GM19239 (cell line): ENCODE measurements at regions not wholly inside any gene's neighbourhood (a gene's known extent, or its start where the extent isn't known, plus 50 kb on each side); places are given as distances from the start of the nearest gene placed in this dataset.

ENCODE experiments used
- DNase-seq: peaks from one replicate; pipeline ENCODE4 v3.0.0; 2011; ENCODE audit warnings: low spot score; ENCODE audit not compliant: insufficient read length
- FAIRE-seq: peaks from 2 replicates; lab custom pipeline; 2011; peaks lifted over from hg19 to GRCh38; lab: Jason Lieb, UNC

DNA sequence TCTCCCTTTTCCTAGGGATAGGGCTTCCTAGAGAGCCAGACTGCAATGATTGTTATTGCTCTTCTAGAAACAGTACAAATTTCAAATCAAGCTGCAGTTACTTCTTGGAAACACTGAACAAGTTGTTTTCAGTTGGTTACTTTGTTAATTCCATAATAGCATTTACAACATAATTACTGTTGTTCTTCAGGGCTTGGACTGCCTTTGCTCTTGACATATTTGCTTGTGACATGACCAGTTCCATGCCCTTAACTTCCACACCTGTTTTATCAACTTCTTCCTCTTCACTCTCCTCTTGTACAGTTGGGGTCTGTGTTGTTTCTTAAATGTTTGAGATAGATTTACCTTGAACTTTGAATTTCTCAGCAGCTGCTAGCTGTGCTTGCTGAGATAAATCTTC is 104.4 kb downstream of the SEC23IP start:
- FAIRE-seq (no peak), DNase-seq (no peak)

DNA sequence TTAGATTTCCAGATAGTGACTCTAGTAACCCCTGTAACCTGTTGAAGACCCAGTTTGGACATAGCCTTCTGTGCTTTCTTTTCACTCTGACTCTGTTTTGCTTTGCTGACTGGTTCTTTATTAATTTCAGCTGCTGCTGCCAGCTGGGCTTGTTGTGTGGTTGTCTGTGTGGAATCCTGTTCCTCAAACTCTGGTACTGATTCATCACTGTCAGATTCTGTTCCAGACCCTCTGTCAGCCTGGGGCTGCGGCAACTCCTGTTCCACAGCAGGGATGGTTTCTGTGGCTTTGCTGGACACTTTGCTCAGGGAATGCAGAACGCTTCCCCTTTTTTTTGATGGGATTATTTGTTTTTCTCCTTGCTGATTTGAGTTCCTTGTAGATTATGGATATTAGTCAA is 104.9 kb downstream of the SEC23IP start:
- FAIRE-seq = no peak
- DNase-seq = no peak

DNA sequence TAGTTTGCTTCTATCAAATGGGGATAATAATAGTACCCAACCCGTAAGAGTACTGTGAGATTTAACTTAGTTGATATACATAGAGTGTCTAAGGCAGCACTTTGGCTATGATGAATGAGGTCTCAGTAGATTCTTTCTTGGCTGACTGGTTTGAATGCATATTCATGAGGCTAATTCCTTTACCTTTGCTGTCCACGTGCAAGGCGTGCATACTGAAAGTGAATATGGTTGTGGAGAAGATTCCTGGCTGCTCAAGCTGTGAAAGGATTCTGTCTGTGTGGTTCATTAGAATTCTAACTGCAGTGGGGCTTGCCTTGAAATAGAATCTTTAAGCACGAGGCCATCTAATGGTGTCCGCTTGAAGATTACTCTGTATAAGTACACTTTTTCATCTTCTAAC is 110.3 kb downstream of the SEC23IP start:
- FAIRE-seq (no peak), DNase-seq (no peak)

DNA sequence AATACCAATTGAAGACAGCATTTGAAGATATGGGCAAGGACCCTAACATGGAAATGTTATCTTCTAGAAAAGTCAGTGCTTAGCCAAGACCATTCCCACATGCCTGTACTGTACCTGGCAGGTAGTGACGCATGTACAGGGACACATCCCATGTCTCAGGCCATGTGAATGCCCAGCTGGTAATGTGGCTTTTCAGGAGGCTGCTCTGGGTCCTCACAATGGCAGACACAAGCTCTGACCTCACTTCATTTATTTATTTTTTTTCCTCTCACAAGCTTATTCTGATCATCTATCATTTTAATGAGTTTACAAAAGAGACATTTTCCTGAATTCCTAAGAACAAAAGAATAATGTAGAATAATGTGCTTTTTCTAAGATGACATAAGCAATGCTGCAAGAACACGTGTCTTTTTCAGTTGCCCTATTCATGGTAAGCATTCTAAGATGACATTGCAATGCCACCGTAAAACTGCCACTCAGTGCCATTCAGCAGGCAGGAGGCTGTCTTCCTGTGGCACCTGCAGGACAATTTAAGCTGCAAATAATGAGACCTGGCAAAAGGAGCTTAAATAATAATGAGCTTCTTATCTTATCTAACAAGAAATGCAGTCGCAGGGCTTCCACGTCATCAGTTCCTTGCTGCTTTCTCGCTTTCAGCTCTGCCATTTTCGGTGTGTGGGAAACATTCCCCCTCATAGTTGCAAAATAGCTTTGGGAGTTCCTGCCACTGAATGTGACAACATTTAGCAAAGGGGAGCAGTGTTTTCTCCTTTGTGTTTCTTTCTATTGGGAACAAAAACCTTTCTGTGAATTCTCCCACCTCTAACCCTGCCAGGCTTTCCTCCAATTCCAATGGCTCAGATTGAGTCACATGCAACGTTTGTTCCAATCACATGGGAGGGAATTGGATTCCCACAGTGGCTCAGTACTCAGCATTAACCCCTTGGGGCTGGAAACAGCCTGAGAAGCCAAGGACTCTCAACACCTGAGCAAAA is 113.0 kb downstream of the SEC23IP start:
- no peak for DNase-seq
- no peak for FAIRE-seq

DNA sequence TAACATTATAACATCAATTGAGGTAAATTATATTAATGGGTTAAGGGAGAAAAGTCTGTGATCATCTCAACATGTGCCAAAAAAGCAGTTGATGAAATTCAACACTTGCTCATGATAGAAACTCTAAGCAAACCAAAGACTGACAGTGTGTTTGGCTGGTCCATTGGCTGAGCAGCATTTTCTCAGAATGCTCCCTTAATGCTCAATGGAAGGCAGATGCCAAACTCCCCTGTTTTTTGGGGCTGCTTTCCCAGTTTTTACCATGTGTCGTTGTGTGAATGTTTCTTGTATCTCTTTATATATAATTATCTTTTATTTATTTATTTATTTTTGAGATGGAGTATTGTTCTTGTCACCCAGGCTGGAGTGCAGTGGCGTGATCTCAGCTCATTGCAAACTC is 114.7 kb downstream of the SEC23IP start:
- FAIRE-seq (no peak), DNase-seq (no peak)

DNA sequence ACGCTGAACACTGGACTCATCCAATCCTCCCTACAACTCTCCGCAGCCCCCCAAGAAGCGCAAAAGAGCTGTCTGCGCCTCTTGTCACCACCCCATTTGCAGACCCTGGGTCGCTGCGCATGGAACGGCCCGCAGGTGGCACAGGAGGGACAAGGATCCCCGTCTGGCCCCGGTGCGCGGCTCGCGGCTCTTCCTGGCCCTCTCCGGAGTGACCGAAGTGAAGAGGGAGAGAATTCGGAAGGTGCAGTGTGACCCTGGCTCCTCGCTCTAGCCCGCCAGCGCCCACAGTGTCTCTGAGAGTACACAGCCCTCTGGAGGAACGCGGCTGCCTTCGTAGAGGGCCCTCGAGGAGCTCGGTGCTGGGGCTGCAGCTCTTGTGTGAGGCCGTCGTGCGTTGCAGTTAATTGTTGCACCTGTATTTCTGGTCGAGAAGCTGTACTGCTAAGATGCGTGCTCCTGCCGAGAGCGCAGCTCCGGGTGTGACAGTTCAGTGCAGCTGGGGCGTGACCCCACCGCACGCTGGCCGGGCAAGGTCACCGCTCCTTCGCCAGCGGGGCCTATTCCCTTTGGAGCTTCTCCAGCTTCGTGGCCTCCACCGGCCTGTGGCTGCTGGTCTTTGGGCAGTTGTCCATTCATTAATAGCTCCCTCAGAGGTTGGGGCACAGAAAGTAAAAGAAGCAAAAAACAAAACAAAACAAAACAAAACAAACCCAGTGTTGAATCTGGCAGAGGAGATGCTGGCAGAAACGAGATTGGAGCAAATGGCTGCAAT is 119.0 kb downstream of the SEC23IP start:
- DNase-seq = no peak
- FAIRE-seq = no peak

DNA sequence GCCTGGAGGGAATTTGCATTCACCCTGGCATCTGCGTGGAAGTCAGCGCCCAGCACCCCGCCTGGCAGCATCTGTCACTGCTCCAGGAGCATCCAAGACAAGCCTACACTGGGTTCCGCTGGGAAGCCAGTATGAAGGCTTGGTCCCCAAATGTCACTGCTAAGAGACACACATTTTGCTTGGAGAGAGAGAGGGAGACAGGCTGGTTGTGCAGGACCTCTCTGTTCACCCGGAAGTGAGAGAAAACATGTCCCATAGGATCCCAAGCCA is 119.5 kb downstream of the SEC23IP start:
- FAIRE-seq = no peak

DNA sequence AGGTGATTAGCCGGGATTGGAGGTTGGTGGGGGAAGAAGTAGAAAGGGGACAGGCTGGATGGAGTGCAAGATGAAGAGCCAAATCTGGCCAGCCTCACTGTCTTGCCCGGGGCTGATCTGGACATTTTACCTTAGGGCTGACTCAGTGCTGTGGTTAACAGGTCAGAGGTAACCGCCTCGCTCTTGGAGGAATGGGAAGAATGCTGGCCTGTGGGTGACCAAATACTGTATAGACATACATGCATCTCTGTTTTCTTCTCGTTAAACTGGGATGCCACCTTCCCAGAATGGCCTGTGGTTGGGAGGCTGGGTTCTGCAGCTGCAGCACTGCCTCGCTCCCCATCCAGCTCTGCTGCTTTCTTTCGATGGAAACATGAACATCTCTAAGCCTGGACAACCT is 120.0 kb downstream of the SEC23IP start:
- DNase-seq (no peak), FAIRE-seq (no peak)

More for the DNA sequence above, 119.5 kb downstream of the SEC23IP start:
- no peak for DNase-seq

DNA sequence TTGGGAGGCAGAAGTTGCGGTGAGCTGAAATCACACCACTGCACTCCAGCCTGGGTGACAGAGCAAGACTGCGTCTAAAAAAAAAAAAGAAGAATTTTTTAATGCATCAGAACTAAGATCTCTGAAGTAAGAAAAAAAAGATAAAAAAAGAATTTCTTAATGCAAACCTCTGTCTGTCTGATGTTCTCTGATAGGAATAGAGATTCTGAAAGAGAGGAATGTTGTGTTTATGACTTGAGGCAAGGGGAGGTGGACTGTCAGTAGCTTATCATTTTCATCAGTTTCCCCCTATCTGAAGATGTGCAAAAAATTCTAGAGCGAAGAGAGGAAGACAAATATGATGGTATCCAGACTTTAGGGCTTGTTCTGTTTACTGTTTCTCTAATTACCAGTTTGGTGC is 121.5 kb downstream of the SEC23IP start:
- FAIRE-seq (no peak), DNase-seq (no peak)

DNA sequence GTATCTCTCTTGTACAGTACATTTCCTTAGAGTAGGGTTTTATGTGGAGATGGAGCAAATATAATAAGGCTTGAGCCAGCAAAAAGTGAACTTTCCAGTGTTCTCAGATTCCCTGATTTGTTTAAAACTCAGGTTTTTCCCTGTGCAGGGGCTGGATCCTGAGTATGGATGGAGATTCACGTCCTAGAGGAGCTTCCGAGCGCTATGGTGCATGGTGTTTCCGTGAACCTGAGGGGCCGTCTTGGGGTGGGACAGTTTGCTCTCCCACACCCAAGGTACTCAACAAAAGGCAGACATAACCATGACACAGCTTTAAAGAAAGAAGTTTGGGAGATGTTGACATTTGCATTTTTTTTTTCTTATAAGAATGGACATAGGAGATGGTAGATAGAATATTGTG is 122.5 kb downstream of the SEC23IP start:
- DNase-seq (no peak), FAIRE-seq (no peak)

DNA sequence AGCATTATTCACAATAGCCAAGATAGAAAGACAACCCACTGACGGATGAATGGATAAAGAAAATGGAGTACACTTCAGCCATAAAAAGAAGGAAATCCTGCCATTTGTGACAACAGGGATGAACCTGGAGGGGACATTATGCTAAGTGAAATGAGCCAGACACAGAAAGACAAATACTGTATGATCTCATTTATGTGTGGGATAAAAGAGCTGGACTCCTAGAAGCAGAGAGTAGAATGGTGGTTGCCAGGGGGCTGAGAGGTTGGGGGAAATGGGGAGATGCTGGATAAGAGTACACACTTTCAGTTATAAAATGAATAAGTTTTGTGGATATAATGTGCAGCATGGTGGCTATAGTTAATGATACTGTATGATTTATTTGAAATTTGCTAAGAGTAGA is 124.4 kb downstream of the SEC23IP start:
- no peak for DNase-seq

DNA sequence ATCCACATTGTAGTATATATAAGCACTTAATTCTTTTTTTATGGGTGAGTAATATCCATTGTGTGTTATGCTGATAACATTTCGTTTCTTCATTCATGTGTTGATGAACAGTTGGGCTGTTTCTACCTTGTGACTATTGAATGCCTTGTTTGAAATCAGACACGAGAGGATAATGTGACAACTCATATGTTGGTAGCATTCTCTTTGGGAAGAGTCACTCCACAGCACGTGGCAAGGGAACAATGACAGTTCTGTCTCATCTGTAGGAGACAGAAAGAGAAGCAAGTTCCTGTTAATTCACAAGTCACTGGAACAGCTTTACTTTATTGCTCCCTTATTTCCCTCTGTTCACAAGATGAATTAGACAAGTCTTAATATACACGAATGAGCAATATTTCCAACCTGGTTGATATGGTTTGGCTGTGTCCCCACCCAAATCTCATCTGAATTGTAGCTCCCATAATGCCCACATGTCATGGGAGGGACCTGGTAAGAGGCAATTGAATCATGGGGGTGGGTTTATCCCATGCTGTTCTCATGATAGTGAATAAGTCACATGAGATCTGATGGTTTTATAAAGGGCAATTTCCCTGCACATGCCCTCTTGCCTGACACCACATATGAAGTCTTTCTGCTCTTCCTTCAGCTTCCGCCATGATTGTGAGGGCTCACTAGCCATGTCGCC is 125.3 kb downstream of the SEC23IP start:
- FAIRE-seq (no peak), DNase-seq (no peak)

More for the DNA sequence above, 124.4 kb downstream of the SEC23IP start:
- no peak for FAIRE-seq

DNA sequence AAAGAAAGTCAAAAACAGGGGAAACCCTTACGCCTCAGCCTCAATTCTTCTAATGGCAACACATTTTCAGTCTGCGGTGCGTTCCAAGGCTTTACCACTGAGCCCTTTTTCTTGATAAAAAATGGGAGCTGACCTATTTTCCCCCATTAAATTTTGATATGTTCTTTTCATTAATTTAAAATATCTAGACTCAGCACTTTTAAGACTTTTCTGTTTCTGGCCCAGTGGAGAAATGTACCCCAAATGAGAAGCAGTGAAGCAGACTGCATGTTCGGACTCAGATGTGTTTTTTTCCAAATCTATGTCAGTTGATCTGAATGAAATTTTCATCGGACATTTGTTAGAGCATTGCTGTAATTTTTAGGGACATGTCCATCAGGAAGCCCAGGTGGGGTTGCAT is 126.2 kb downstream of the SEC23IP start:
- FAIRE-seq (no peak), DNase-seq (no peak)

DNA sequence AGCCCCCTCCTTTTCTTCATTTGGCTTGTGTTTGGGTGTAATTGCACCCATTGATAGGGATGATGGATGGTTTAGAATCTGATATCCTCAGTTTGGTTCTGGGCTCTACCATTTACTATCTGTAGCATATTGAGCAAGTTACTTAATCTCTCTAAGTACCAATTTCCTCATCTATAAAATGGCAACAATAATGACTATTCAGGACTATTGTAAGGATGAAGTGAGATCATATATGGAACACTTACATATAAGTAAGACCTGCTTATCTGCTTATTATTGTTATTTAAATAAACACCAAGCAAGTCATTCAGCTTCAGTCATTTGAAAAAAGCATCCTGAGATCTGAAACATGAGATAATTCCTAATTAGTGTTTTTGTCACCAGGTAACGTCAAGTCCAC is 127.0 kb downstream of the SEC23IP start:
- DNase-seq = no peak
- FAIRE-seq = no peak

DNA sequence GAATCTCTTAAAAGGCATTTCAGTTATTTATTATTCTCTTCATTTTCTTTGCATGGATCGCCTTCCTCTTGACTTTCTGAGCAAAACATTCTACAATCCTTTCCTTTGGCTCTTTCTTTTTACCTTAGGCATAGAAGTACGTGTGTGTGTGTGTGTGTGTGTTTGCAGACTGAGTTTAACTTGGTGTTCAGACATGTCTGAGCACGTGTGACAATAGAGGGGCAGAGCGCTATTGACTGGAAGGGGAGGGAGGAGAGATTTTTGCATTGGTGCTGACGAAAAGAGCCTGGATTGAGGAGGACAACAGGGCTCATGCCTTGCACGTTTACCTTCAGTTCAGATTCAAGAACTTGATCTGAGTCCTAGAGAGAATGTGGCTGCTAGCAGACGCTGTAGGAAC is 129.8 kb downstream of the SEC23IP start:
- FAIRE-seq (no peak), DNase-seq (no peak)

DNA sequence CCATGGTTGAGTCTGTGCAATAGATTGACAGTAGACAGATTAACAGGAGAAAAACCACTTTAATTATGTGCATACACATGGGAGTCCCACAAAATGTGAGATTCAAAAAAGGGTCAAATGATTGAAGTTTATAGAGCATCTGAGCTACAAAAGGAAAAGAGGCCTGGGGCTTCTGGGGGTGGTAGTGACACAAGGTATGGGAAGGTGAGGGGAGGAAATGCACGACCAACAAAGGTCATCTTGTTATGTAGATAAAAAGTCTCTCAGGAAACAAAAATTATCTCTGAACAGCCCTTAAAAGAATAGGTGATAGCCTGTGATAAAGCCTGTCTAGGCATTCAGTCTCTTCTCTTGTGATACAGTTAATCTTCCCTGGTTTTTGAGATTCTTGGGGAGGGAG is 141.7 kb downstream of the SEC23IP start:
- DNase-seq = no peak
- no peak for FAIRE-seq

DNA sequence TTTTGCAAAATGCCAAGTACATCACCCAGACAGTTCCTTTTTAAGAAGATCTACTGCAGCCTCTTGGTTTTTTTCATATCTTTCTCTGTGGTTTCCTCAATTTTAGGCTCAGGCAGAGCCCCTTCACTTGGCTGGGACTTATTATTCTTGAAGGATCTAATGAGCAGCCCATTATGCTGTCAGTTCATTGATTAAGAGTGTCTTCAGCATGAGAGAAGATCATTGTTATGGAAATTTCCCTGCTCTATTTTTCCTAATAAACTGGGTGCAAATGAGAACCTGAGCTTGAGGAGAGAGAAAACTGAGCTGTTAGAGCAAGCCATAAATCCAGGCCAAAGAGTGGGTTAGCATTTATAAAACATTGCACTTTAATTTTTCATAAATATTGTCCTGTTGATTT is 146.5 kb downstream of the SEC23IP start:
- DNase-seq = no peak
- FAIRE-seq = no peak

DNA sequence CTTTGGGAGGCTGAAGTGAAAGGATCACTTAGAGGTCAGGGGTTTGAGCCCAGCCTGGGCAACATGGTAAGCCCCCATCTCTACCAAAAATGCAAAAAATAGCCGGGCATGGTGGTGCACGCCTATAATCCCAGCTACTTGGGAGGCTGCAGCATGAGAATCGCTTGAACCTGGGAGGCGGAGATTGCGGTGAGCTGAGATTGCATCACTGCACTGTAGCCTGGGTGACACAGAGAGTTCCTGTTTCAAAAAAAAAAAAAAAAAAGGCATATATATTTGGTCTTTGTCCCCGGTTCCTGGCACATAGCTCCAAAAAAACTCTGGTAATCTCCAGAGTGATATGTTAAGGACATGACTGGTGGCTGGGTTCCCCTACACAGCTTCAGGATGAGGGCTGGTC is 147.3 kb downstream of the SEC23IP start:
- no peak for DNase-seq
- FAIRE-seq = no peak

DNA sequence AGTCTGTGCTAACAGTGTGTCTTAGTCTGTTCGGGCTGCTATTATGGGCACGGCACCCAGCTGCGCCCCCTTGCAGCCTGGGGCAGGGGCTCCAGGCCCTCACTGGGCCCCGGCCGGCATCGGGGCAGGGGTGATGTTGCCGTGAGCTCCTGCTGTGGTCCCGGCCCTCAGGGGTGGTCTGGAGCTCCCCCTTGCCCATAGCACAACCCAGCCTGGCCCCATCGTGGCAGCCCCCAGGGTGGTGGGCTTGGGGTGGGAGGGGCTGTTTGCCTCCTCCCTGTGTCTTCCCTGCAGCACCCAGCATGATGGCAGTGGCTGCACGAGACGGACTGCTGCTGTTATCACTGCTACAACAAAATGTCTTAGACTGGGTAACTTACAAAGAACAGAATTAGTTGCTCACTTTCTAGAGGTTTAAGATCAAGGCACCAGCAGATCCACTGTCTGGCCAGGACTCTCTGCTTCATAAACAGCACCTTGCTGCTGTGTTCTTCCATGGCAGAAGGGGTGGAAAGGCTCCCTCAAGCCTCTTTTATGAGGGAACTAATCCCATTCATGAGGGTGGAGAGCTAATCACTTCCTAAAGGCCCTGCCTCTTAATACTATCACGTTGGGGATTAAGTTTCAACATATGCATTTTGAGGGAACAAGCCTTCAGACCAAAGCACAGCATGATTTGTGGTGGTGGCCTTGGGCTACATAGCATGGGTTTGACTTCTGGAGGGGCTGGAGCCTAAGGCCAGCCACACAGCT is 149.5 kb downstream of the SEC23IP start:
- DNase-seq = no peak
- no peak for FAIRE-seq

DNA sequence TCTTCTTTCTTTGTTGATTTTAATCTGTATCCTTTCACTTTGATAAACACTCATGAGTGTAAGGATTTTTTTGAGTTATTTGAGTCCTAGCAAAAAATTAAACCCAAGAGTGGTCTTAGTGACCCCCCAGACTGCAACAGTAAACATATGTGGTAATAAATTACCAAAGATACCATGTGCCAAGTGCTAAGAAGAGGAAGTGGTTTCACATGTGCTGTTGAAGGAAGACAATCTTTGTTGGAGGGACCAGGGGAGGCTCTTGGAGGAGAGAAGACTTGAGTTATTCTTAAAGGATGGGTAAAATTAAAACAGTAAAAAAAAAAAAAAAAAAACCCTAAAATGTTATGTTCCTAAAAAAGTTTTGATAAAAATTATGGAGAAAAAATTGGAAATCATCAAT is 150.2 kb downstream of the SEC23IP start:
- DNase-seq = no peak
- no peak for FAIRE-seq
